ENCODE measurements at regions not wholly inside any gene's neighbourhood (a gene's known extent, or its start where the extent isn't known, plus 50 kb on each side); places are given as distances from the start of the nearest gene placed in this dataset.

- POLR2A ChIA-PET = no interaction called here
- Histone ChIP-seq H3K4me2 (0 out of 2 replicates have a peak overlapping the region, but pooled peaks have one; percentile 31), H3K27me3 (ENCODE audit: insufficient read depth) (no peaks in the 10 kb centered on the region)
Measured at GRCh38 chr14:58738876-58739275, 101.1 kb downstream of the DACT1 start.

DNA sequence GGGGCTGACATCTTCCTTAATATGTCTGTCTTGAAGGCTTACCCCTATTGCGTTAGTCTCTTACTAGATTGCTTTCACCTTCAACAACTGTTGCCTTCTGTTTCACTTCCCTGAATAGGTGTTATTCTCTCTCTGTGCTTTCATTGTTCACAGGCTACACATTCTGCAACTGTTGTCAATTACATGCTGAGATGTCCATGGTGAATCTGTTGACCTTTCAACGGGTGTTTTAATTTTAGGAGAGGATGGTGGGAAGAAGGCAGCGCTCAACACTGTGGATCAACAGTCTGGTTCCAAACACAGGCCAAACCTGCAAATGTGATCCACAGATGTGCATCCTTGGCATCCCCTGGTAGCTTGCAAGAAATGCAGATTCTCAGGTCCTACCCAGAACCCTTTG, 101.9 kb downstream of the DACT1 start:
- ChIA-PET POLR2A (no interaction called here), CTCF (no interaction called here)
- H3K9ac ChIP-seq = no peak overlapping the region
- no peak overlapping the region for H2AFZ ChIP-seq (ENCODE audit: low read depth)
- H3K27me3 ChIP-seq (ENCODE audit: insufficient read depth) = no peaks in the 10 kb centered on the region
- H3K4me2 ChIP-seq = no peak overlapping the region
- no peak overlapping the region for H3K27ac ChIP-seq (ENCODE audit: low read depth in 2 of 2, low read length in 1 of 2)
- H3K4me1 ChIP-seq (ENCODE audit: control insufficient read depth in 1 of 2, insufficient read depth in 2 of 2, low read depth in 1 of 2, low read length in 1 of 2) = peaks cover 0 to 15% of the 10 kb centered on the region in 2 experiments; a peak in 2 of 4 replicates
- DNase-seq = no peak
- H3F3A ChIP-seq (replicated peaks; ENCODE audit: insufficient read depth) = peaks cover 10% of the 10 kb centered on the region
- H3K4me3 ChIP-seq (ENCODE audit: low read depth in 2 of 2, low read length in 1 of 2) = no peak overlapping the region
- no peaks in the 10 kb centered on the region for H4K20me1 ChIP-seq (ENCODE audit: insufficient read depth)
- 98% methylated on average over 3 of the region's 3 CpGs for WGBS (ENCODE audit: low lambda C conversion rate)
- H3K9me2 ChIP-seq = no peaks in the 10 kb centered on the region
- TF ChIP-seq JUND (IDR thresholded peaks at IDR 0.05) (no peak), NRF1 (IDR thresholded peaks at IDR 0.05; ENCODE audit: low read depth, low read length) (no peak), GABPA (IDR thresholded peaks at IDR 0.05; ENCODE audit: low read depth) (no peak), TAF1 (IDR thresholded peaks at IDR 0.05; ENCODE audit: borderline replicate concordance, low read depth, low read length) (no peak), SIN3A (IDR thresholded peaks at IDR 0.05; ENCODE audit: borderline replicate concordance, low read depth, low read length) (no peak), TEAD4 (IDR thresholded peaks at IDR 0.05; ENCODE audit: borderline replicate concordance, insufficient read depth) (no peak), USF1 (IDR thresholded peaks at IDR 0.05; ENCODE audit: borderline replicate concordance, low read depth) (no peak)
- TF ChIP-seq, protein P1, sequence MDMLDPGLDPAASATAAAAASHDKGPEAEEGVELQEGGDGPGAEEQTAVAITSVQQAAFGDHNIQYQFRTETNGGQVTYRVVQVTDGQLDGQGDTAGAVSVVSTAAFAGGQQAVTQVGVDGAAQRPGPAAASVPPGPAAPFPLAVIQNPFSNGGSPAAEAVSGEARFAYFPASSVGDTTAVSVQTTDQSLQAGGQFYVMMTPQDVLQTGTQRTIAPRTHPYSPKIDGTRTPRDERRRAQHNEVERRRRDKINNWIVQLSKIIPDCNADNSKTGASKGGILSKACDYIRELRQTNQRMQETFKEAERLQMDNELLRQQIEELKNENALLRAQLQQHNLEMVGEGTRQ (IDR thresholded peaks at IDR 0.05; ENCODE audit: borderline replicate concordance, low read depth, low read length) = no peak
- H3K79me2 ChIP-seq (ENCODE audit: insufficient read depth) = no peaks in the 10 kb centered on the region
- H3K9me3 ChIP-seq = no peaks in the 10 kb centered on the region
- H3K36me3 ChIP-seq (replicated peaks in 1 of 2; ENCODE audit: control insufficient read depth in 1 of 2, insufficient read depth in 2 of 2, low read length in 1 of 2) = no peaks in the 10 kb centered on the region

More at GRCh38 chr14:58738876-58739275, 101.1 kb downstream of the DACT1 start:
- Histone ChIP-seq H3F3A (replicated peaks; ENCODE audit: insufficient read depth) (peaks cover 10% of the 10 kb centered on the region), H3K79me2 (ENCODE audit: insufficient read depth) (no peaks in the 10 kb centered on the region), H3K36me3 (replicated peaks in 1 of 2; ENCODE audit: control insufficient read depth in 1 of 2, insufficient read depth in 2 of 2, low read length in 1 of 2) (no peaks in the 10 kb centered on the region), H3K4me1 (ENCODE audit: control insufficient read depth in 1 of 2, insufficient read depth in 2 of 2, low read depth in 1 of 2, low read length in 1 of 2) (peaks cover 0 to 15% of the 10 kb centered on the region in 2 experiments; a peak in 2 of 4 replicates), H3K9ac (no peak overlapping the region), H3K9me3 (no peaks in the 10 kb centered on the region), H3K4me3 (ENCODE audit: low read depth in 2 of 2, low read length in 1 of 2) (no peak overlapping the region), H3K9me2 (no peaks in the 10 kb centered on the region), H4K20me1 (ENCODE audit: insufficient read depth) (no peaks in the 10 kb centered on the region), H2AFZ (ENCODE audit: low read depth) (no peak overlapping the region), H3K27ac (ENCODE audit: low read depth in 2 of 2, low read length in 1 of 2) (peak overlapping the region in 1 of 2 experiments; percentile 82; a peak in 2 of 4 replicates)
- WGBS (ENCODE audit: low lambda C conversion rate) = 74% methylated on average over 2 of the region's 2 CpGs
- TF ChIP-seq SMC3 (IDR thresholded peaks at IDR 0.05; ENCODE audit: low read depth, low read length) (no peak), JUND (IDR thresholded peaks at IDR 0.05) (no peak), TCF12 (IDR thresholded peaks at IDR 0.05) (0 out of 2 replicates have a peak, but pooled peaks have one; percentile 22)
- DNase-seq = no peak
- CTCF ChIA-PET = interaction anchor here (0.6 kb wide), 1 partner anchor 353 kb away, joined by 3 read pairs; no protein-coding TSS in a partner anchor

GRCh38 chr14:58740379-58740935, 102.7 kb downstream of the DACT1 start:
- H3K9me3 ChIP-seq = no peaks in the 10 kb centered on the region
- DNase-seq = no peak
- H3K4me2 ChIP-seq = no peak overlapping the region
- no peaks in the 10 kb centered on the region for H3K36me3 ChIP-seq (replicated peaks in 1 of 2; ENCODE audit: control insufficient read depth in 1 of 2, insufficient read depth in 2 of 2, low read length in 1 of 2)
- no peak overlapping the region for H2AFZ ChIP-seq (ENCODE audit: low read depth)
- no peak overlapping the region for H3K9ac ChIP-seq
- H3K4me1 ChIP-seq (ENCODE audit: control insufficient read depth in 1 of 2, insufficient read depth in 2 of 2, low read depth in 1 of 2, low read length in 1 of 2) = peaks cover 0 to 15% of the 10 kb centered on the region in 2 experiments; a peak in 2 of 4 replicates
- no peak overlapping the region for H3K27ac ChIP-seq (ENCODE audit: low read depth in 2 of 2, low read length in 1 of 2)
- H3K4me3 ChIP-seq (ENCODE audit: low read depth in 2 of 2, low read length in 1 of 2) = no peak overlapping the region
- TF ChIP-seq TCF12 (IDR thresholded peaks at IDR 0.05) (no peak), MEF2A (IDR thresholded peaks at IDR 0.05; ENCODE audit: borderline replicate concordance, low read depth) (no peak), POLR2AphosphoS5 (IDR thresholded peaks at IDR 0.05; ENCODE audit: low read depth, low read length) (no peak)
- TF ChIP-seq, protein P1 (IDR thresholded peaks at IDR 0.05; ENCODE audit: borderline replicate concordance, low read depth, low read length) = no peak
- ChIA-PET CTCF (no interaction called here), POLR2A (no interaction called here)
- H3K27me3 ChIP-seq (ENCODE audit: insufficient read depth) = no peaks in the 10 kb centered on the region
- no peaks in the 10 kb centered on the region for H4K20me1 ChIP-seq (ENCODE audit: insufficient read depth)
- 85% methylated on average over 4 of the region's 4 CpGs for WGBS (ENCODE audit: low lambda C conversion rate)
- peaks cover 10% of the 10 kb centered on the region for H3F3A ChIP-seq (replicated peaks; ENCODE audit: insufficient read depth)
- no peaks in the 10 kb centered on the region for H3K79me2 ChIP-seq (ENCODE audit: insufficient read depth)
- no peaks in the 10 kb centered on the region for H3K9me2 ChIP-seq
